Lung (tissue), 11 donors: ENCODE measurements at regions not wholly inside any gene's neighbourhood (a gene's known extent, or its start where the extent isn't known, plus 50 kb on each side); places are given as distances from the start of the nearest gene placed in this dataset.

Experiments
- ATAC-seq: fragments of 200-7000 bp; cut with Tn5 transposase; one replicate; pipeline ENCODE4 v1.9.1; 2020; ENCODE audit warnings: moderate number of reproducible peaks; ENCODE audit not compliant: insufficient read depth, low FRiP score
- DNase-seq, 3 donors: peaks; one replicate each; pipeline ENCODE4 v3.0.0-alpha.2; 2013 to 2017
- H3K27ac ChIP-seq, 2 donors: one replicate each; pipeline ENCODE4 v1.5.1; 2013; ENCODE audit warnings: mild to moderate bottlenecking in 2 of 2, moderate library complexity in 2 of 2, control low read depth in 1 of 2, inconsistent platforms in 1 of 2, low read depth in 1 of 2, low read length in 1 of 2
- H3K27me3 ChIP-seq, 3 donors: one replicate each; pipeline ENCODE4 v1.5.1; 2013; ENCODE audit warnings: low read length in 2 of 3; ENCODE audit not compliant: control insufficient read depth in 3 of 3, insufficient read depth in 3 of 3
- H3K36me3 ChIP-seq, 4 donors: one replicate each; pipeline ENCODE4 v1.5.1; 2013; ENCODE audit warnings: low read length in 4 of 4, mild to moderate bottlenecking in 1 of 4, moderate library complexity in 1 of 4; ENCODE audit not compliant: control insufficient read depth in 4 of 4, insufficient read depth in 4 of 4
- H3K4me1 ChIP-seq, 5 donors: one replicate each; pipeline ENCODE4 v1.5.1; 2013; ENCODE audit warnings: low read length in 5 of 5, mild to moderate bottlenecking in 2 of 5, moderate library complexity in 1 of 5; ENCODE audit not compliant: control insufficient read depth in 5 of 5, insufficient read depth in 5 of 5
- H3K4me3 ChIP-seq: one replicate; pipeline ENCODE4 v1.5.1; 2013; ENCODE audit warnings: mild to moderate bottlenecking, control low read depth, moderate library complexity
- H3K9ac ChIP-seq, 2 donors: one replicate each; pipeline ENCODE4 v1.5.1; 2013; ENCODE audit warnings: low read length in 2 of 2, control low read depth in 1 of 2; ENCODE audit not compliant: insufficient read depth in 1 of 2
- H3K9me3 ChIP-seq, 4 donors: one replicate each; pipeline ENCODE4 v1.5.1; 2013; ENCODE audit warnings: low read length in 3 of 4, mild to moderate bottlenecking in 1 of 4, moderate library complexity in 1 of 4; ENCODE audit not compliant: control insufficient read depth in 4 of 4, insufficient read depth in 3 of 4
- CTCF ChIP-seq: IDR thresholded peaks from 2 replicates; pipeline ENCODE4 v1.5.1; 2012; ENCODE audit warnings: mild to moderate bottlenecking; ENCODE audit errors: control extremely low read depth, extremely low read depth
- WGBS, 2 donors: extraction: QIAGEN DNeasy Blood & Tissue Kit; methylation state at CpG; one replicate each; pipeline ENCODE4 v1.1.7; 2013; 5-methylcytosine and 5-hydroxymethylcytosine counted together
- donor health status: control.
- donor health status: control.
- donor health status: Bipolar disorder and iron deficiency.
- donor health status: healthy.
- donor health status: DM: yes; HTN: yes; CAD: no.

GRCh38 chr1:87402241-87403002 lies 73.7 kb downstream of the LMO4 start:
- no peak for DNase-seq
- H3K9ac ChIP-seq = no peak overlapping the region
- H3K36me3 ChIP-seq = no peaks in the 10 kb centered on the region
- no peak for TF ChIP-seq CTCF
- no peak overlapping the region for H3K27ac ChIP-seq
- H3K9me3 ChIP-seq = peaks cover 0 to 2% (median 0%) of the 10 kb centered on the region in 4 donors
- 67 to 74% methylated on average over 6 of the region's 6 CpGs for WGBS, 2 donors
- no peak for ATAC-seq
- no peaks in the 10 kb centered on the region for H3K4me1 ChIP-seq
- H3K4me3 ChIP-seq = no peak overlapping the region
- no peaks in the 10 kb centered on the region for H3K27me3 ChIP-seq

- Histone ChIP-seq H3K9ac (no peak overlapping the region), H3K36me3 (no peaks in the 10 kb centered on the region), H3K27me3 (no peaks in the 10 kb centered on the region), H3K4me1 (no peaks in the 10 kb centered on the region), H3K4me3 (no peak overlapping the region), H3K27ac (no peak overlapping the region), H3K9me3 (peaks cover 0 to 2% (median 0%) of the 10 kb centered on the region in 4 donors)
- DNase-seq = no peak
- TF ChIP-seq CTCF = no peak
- WGBS, 2 donors = 76 to 79% methylated on average over 7 of the region's 7 CpGs
- no peak for ATAC-seq
These were observed 74.6 kb downstream of the LMO4 start for GRCh38 chr1:87403061-87403820.

GRCh38 chr1:87404296-87404695 lies 75.6 kb downstream of the LMO4 start:
- ATAC-seq = no peak
- WGBS, 2 donors = 86 to 90% methylated on average over 3 of the region's 3 CpGs
- Histone ChIP-seq H3K4me3 (no peak overlapping the region), H3K27ac (no peak overlapping the region), H3K9ac (no peak overlapping the region), H3K9me3 (peaks cover 0 to 2% (median 0%) of the 10 kb centered on the region in 4 donors), H3K27me3 (no peaks in the 10 kb centered on the region), H3K4me1 (no peaks in the 10 kb centered on the region), H3K36me3 (no peaks in the 10 kb centered on the region)
- TF ChIP-seq CTCF = no peak
- no peak for DNase-seq
